Naive B cell (primary cell): ENCODE measurements at regions not wholly inside any gene's neighbourhood (a gene's known extent, or its start where the extent isn't known, plus 50 kb on each side); places are given as distances from the start of the nearest gene placed in this dataset.
"Not testable (repeated sequence)": the region's sequence is repeated elsewhere in the genome, so short reads cannot be mapped to it uniquely, and the experiment has no call there.

Experiments
- ATAC-seq, 2 donors: fragments of 150-1000 bp; cut with Tn5 transposase; 2 replicates each; pipeline ENCODE4 v1.10.0; 2021; ENCODE audit warnings: low read depth in 2 of 2, mild to moderate bottlenecking in 2 of 2, moderate library complexity in 2 of 2
- DNase-seq: peaks from one replicate; pipeline ENCODE4 v3.0.0; 2022
- H3K27ac Mint-ChIP-seq, 6 donors: one replicate each; pipeline ENCODE4 v1.8.0; 2020 to 2022; ENCODE audit warnings: mild to moderate bottlenecking in 6 of 6, mixed read lengths in 6 of 6, moderate library complexity in 5 of 6, inconsistent platforms in 2 of 6
- H3K27me3 Mint-ChIP-seq, 3 donors: one replicate each; pipeline ENCODE4 v1.8.0; 2021 to 2022; ENCODE audit warnings: mixed read lengths in 3 of 3, mild to moderate bottlenecking in 1 of 3
- H3K36me3 Mint-ChIP-seq, 2 donors: one replicate each; pipeline ENCODE4 v1.8.0; 2020 to 2022; ENCODE audit warnings: mixed read lengths in 2 of 2, inconsistent platforms in 1 of 2, mild to moderate bottlenecking in 1 of 2
- H3K4me1 Mint-ChIP-seq, 3 donors: one replicate each; pipeline ENCODE4 v1.8.0; 2020 to 2022; ENCODE audit warnings: mixed read lengths in 3 of 3, inconsistent platforms in 1 of 3, mild to moderate bottlenecking in 1 of 3, moderate library complexity in 1 of 3
- H3K4me3 Mint-ChIP-seq, 8 donors: one replicate each; pipeline ENCODE4 v1.8.0; 2020 to 2022; ENCODE audit warnings: mild to moderate bottlenecking in 8 of 8, mixed read lengths in 8 of 8, moderate library complexity in 8 of 8, inconsistent platforms in 2 of 8
- H3K9me3 Mint-ChIP-seq, 7 donors: one replicate each; pipeline ENCODE4 v1.8.0; 2020 to 2022; ENCODE audit warnings: mixed read lengths in 7 of 7, mild to moderate bottlenecking in 5 of 7, inconsistent platforms in 2 of 7, moderate library complexity in 1 of 7

- Mint-ChIP-seq H3K27ac (no peak overlapping the region), H3K36me3 (no peaks in the 10 kb centered on the region), H3K4me1 (no peaks in the 10 kb centered on the region), H3K4me3 (no peak overlapping the region), H3K27me3 (peaks cover 13 to 23% (median 19%) of the 10 kb centered on the region in 3 donors), H3K9me3 (no peaks in the 10 kb centered on the region)
- DNase-seq, result no peak
- no peak for ATAC-seq
These were observed 166.0 kb upstream of the ATP10A start for GRCh38 chr15:26029146-26029545.

- ATAC-seq (no peak), DNase-seq (no peak)
- Mint-ChIP-seq H3K4me1 (no peaks in the 10 kb centered on the region), H3K36me3 (no peaks in the 10 kb centered on the region), H3K27me3 (peaks cover 13 to 26% (median 19%) of the 10 kb centered on the region in 3 donors), H3K9me3 (no peaks in the 10 kb centered on the region), H3K27ac (no peak overlapping the region), H3K4me3 (no peak overlapping the region)
These were observed 165.1 kb upstream of the ATP10A start for GRCh38 chr15:26028086-26028740.

GRCh38 chr15:26026671-26027070 is 163.5 kb upstream of the ATP10A start:
- not testable (repeated sequence) for H3K27ac Mint-ChIP-seq, DNase-seq, H3K4me3 Mint-ChIP-seq, H3K36me3 Mint-ChIP-seq, H3K4me1 Mint-ChIP-seq, ATAC-seq, H3K9me3 Mint-ChIP-seq
- peaks cover 11 to 15% (median 13%) of the 10 kb centered on the region in 3 donors for H3K27me3 Mint-ChIP-seq

GRCh38 chr15:26024241-26024640 is 161.1 kb upstream of the ATP10A start:
- Mint-ChIP-seq H3K36me3 (no peaks in the 10 kb centered on the region), H3K4me3 (no peak overlapping the region), H3K27me3 (peaks cover 9 to 16% (median 12%) of the 10 kb centered on the region in 3 donors), H3K9me3 (no peaks in the 10 kb centered on the region), H3K27ac (no peak overlapping the region), H3K4me1 (no peaks in the 10 kb centered on the region)
- no peak for ATAC-seq
- DNase-seq, result no peak

GRCh38 chr15:26023691-26024090 is 160.6 kb upstream of the ATP10A start:
- Mint-ChIP-seq H3K9me3 (no peaks in the 10 kb centered on the region), H3K4me3 (no peak overlapping the region), H3K27me3 (peaks cover 5 to 10% (median 8%) of the 10 kb centered on the region in 3 donors), H3K36me3 (no peaks in the 10 kb centered on the region), H3K27ac (no peak overlapping the region), H3K4me1 (no peaks in the 10 kb centered on the region)
- DNase-seq, result no peak
- no peak for ATAC-seq

GRCh38 chr15:26023231-26023630 is 160.1 kb upstream of the ATP10A start:
- ATAC-seq (no peak), DNase-seq (no peak)
- Mint-ChIP-seq H3K27ac (peak overlapping the region in 1 of 6 donors; percentile 78), H3K36me3 (no peaks in the 10 kb centered on the region), H3K4me3 (no peak overlapping the region), H3K4me1 (peaks cover 0 to 4% (median 0%) of the 10 kb centered on the region in 3 donors), H3K27me3 (peaks cover 5 to 9% (median 8%) of the 10 kb centered on the region in 3 donors), H3K9me3 (no peaks in the 10 kb centered on the region)

GRCh38 chr15:26020871-26021270 is 157.7 kb upstream of the ATP10A start:
- peaks cover 0 to 7% (median 0%) of the 10 kb centered on the region in 3 donors for H3K4me1 Mint-ChIP-seq
- peak overlapping the region in 1 of 6 donors; percentile 60 for H3K27ac Mint-ChIP-seq
- H3K4me3 Mint-ChIP-seq, result no peak overlapping the region
- ATAC-seq (no peak), DNase-seq (no peak)
- H3K36me3 Mint-ChIP-seq, result no peaks in the 10 kb centered on the region
- peaks cover 9 to 16% (median 12%) of the 10 kb centered on the region in 3 donors for H3K27me3 Mint-ChIP-seq
- H3K9me3 Mint-ChIP-seq, result peaks cover 0 to 4% (median 0%) of the 10 kb centered on the region in 7 donors

- H3K27ac Mint-ChIP-seq, result peak overlapping the region in 1 of 6 donors; percentile 31
- peaks cover 14 to 27% (median 17%) of the 10 kb centered on the region in 3 donors for H3K27me3 Mint-ChIP-seq
- H3K4me3 Mint-ChIP-seq, result peak overlapping the region in 1 of 8 donors; percentile 2
- ATAC-seq (no peak), DNase-seq (no peak)
- no peaks in the 10 kb centered on the region for H3K36me3 Mint-ChIP-seq
- peaks cover 0 to 4% (median 0%) of the 10 kb centered on the region in 7 donors for H3K9me3 Mint-ChIP-seq
- peaks cover 0 to 7% (median 0%) of the 10 kb centered on the region in 3 donors for H3K4me1 Mint-ChIP-seq
These were observed 154.5 kb upstream of the ATP10A start for GRCh38 chr15:26017665-26018064.

- Mint-ChIP-seq H3K27ac (no peak overlapping the region), H3K36me3 (no peaks in the 10 kb centered on the region), H3K9me3 (peaks cover 0 to 14% (median 4%) of the 10 kb centered on the region in 7 donors)
These were observed 152.5 kb upstream of the ATP10A start for GRCh38 chr15:26015516-26016075.

GRCh38 chr15:26013981-26014380 is 150.9 kb upstream of the ATP10A start:
- Mint-ChIP-seq H3K4me1 (peaks cover 0 to 7% (median 0%) of the 10 kb centered on the region in 3 donors), H3K36me3 (no peaks in the 10 kb centered on the region), H3K9me3 (peaks cover 0 to 19% (median 4%) of the 10 kb centered on the region in 7 donors), H3K27me3 (peaks cover 15 to 31% (median 18%) of the 10 kb centered on the region in 3 donors), H3K27ac (no peak overlapping the region), H3K4me3 (no peak overlapping the region)
- no peak for ATAC-seq
- DNase-seq, result no peak

More at GRCh38 chr15:26015516-26016075, 152.5 kb upstream of the ATP10A start:
- Mint-ChIP-seq H3K4me1 (peaks cover 0 to 7% (median 0%) of the 10 kb centered on the region in 3 donors), H3K4me3 (no peak overlapping the region), H3K27me3 (peaks cover 15 to 34% (median 22%) of the 10 kb centered on the region in 3 donors)
- DNase-seq, result no peak
- no peak for ATAC-seq

- Mint-ChIP-seq H3K9me3 (peaks cover 0 to 19% (median 1%) of the 10 kb centered on the region in 7 donors), H3K27me3 (peaks cover 4 to 26% (median 18%) of the 10 kb centered on the region in 3 donors), H3K36me3 (no peaks in the 10 kb centered on the region), H3K4me3 (no peak overlapping the region), H3K4me1 (no peaks in the 10 kb centered on the region), H3K27ac (no peak overlapping the region)
- ATAC-seq (no peak), DNase-seq (no peak)
These were observed 148.8 kb upstream of the ATP10A start for GRCh38 chr15:26011916-26012315.

GRCh38 chr15:26007151-26007550 is 144.0 kb upstream of the ATP10A start:
- no peak for ATAC-seq
- no peak for DNase-seq
- Mint-ChIP-seq H3K9me3 (peaks cover 0 to 19% (median 1%) of the 10 kb centered on the region in 7 donors), H3K36me3 (no peaks in the 10 kb centered on the region), H3K4me3 (no peak overlapping the region), H3K4me1 (no peaks in the 10 kb centered on the region), H3K27me3 (peaks cover 10 to 14% (median 10%) of the 10 kb centered on the region in 3 donors), H3K27ac (no peak overlapping the region)

GRCh38 chr15:26001201-26001600 is 138.1 kb upstream of the ATP10A start:
- H3K27ac Mint-ChIP-seq, result no peak overlapping the region
- no peaks in the 10 kb centered on the region for H3K4me1 Mint-ChIP-seq
- H3K36me3 Mint-ChIP-seq, result no peaks in the 10 kb centered on the region
- H3K9me3 Mint-ChIP-seq, result peaks cover 2 to 11% (median 5%) of the 10 kb centered on the region in 7 donors
- H3K4me3 Mint-ChIP-seq, result no peak overlapping the region
- no peak for DNase-seq
- ATAC-seq, result no peak
- peaks cover 0 to 26% (median 10%) of the 10 kb centered on the region in 3 donors for H3K27me3 Mint-ChIP-seq

- ATAC-seq, result no peak
- DNase-seq, result no peak
- no peaks in the 10 kb centered on the region for H3K4me1 Mint-ChIP-seq
- no peak overlapping the region for H3K27ac Mint-ChIP-seq
- no peak overlapping the region for H3K4me3 Mint-ChIP-seq
- H3K27me3 Mint-ChIP-seq, result peaks cover 0 to 11% (median 5%) of the 10 kb centered on the region in 3 donors
- H3K9me3 Mint-ChIP-seq, result peaks cover 4 to 12% (median 5%) of the 10 kb centered on the region in 7 donors
- H3K36me3 Mint-ChIP-seq, result no peaks in the 10 kb centered on the region
These were observed 130.4 kb upstream of the ATP10A start for GRCh38 chr15:25993506-25993905.
